Spleen (tissue), 7 donors: ENCODE measurements at regions not wholly inside any gene's neighbourhood (a gene's known extent, or its start where the extent isn't known, plus 50 kb on each side); places are given as distances from the start of the nearest gene placed in this dataset.
"Not testable (repeated sequence)": the region's sequence is repeated elsewhere in the genome, so short reads cannot be mapped to it uniquely, and the experiment has no call there.

Source experiments
- CTCF ChIP-seq, 11 experiments: fragments of 200-600 bp in 7 of 11; fragments of 450-650 bp in 4 of 11; sonication (generic) in 4 of 11; IDR thresholded peaks in 8 of 11; conservative IDR thresholded peaks in 3 of 11; 1 replicate in 7 of 11; 2 replicates in 4 of 11; pipeline versions ENCODE4 v1.4.0 to v1.8.0; 2016 to 2021; ENCODE audit warnings: antibody characterized with exemption in 11 of 11, inconsistent platforms in 4 of 11, mild to moderate bottlenecking in 1 of 11
- POLR2A ChIP-seq, 3 donors: fragments of 450-650 bp; IDR thresholded peaks; one replicate each; pipeline ENCODE4 v1.5.1; 2017; ENCODE audit warnings: antibody characterized with exemption in 3 of 3, mild to moderate bottlenecking in 1 of 3
- donor health status: DM: no; HTN: no; CAD: no; lungs with moderate emphysema.
- donor health status: DM: no; HTN: no; CAD: no.
- donor health status: DM: no; HTN: no; CAD: no.

DNA sequence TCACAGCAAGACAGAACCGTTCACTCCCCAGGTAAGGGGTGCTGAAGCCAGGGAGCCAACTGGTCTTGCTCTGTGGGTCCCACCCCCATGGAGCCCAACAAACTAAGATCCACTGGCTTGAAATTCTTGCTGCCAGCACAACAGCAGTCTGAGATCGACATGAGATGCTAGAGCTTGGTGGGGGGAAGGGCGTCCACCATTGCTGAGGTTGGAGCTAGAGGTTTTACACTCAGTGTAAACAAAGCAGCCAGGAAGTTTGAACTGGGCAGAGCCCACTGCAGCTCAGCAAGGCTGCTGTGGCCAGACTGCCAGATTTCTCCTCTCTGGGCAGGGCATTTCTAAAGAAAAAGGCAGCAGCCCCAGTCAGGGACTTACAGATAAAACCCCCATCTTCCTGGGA is 1419.9 kb upstream of the ADGRL3 start:
- TF ChIP-seq CTCF (IDR thresholded peaks at IDR 0.05 in 8 of 11, conservative IDR thresholded peaks at IDR 0.05 in 3 of 11); POLR2A (IDR thresholded peaks at IDR 0.05): not testable (repeated sequence)
